ENCODE measurements at regions not wholly inside any gene's neighbourhood (a gene's known extent, or its start where the extent isn't known, plus 50 kb on each side); places are given as distances from the start of the nearest gene placed in this dataset.

GRCh38 chr4:126682250-126682649 is 950.5 kb upstream of the INTU start:
- H2AFZ ChIP-seq (ENCODE audit: low read depth, low read length): no peak overlapping the region
- no peaks in the 10 kb centered on the region for H3K4me1 ChIP-seq (ENCODE audit: control insufficient read depth, extremely low read depth, insufficient read depth, low read length)
- no peaks in the 10 kb centered on the region for H3K27me3 ChIP-seq (ENCODE audit: control insufficient read depth in 2 of 2, insufficient read depth in 2 of 2, low read length in 2 of 2)
- no peak overlapping the region for H3K4me3 ChIP-seq (replicated peaks in 1 of 3; ENCODE audit: insufficient read depth in 1 of 3, low read depth in 1 of 3, low read length in 3 of 3)
- intact Hi-C loops (cut with micrococcal nuclease): no loop called here
- H3K9ac ChIP-seq (replicated peaks; ENCODE audit: extremely low read depth, insufficient read depth, low read length): no peak overlapping the region
- no peaks in the 10 kb centered on the region for H3K9me3 ChIP-seq (replicated peaks; ENCODE audit: control insufficient read depth, insufficient read depth, low read length)
- no peak for FAIRE-seq
- no peak overlapping the region for H3K4me2 ChIP-seq (ENCODE audit: insufficient read depth, low read length)
- no peaks in the 10 kb centered on the region for H3K79me2 ChIP-seq (ENCODE audit: control insufficient read depth, insufficient read depth, low read length)
- dilution Hi-C loops (cut with MboI; ENCODE audit: extremely low pct_ligation_motif_present, low sequenced_read_pairs): no loop called here
- CTCF ChIA-PET: interaction anchor here (0.9 kb wide), 1 partner anchor 11 kb away, joined by 3 read pairs; no protein-coding TSS in a partner anchor
- BruUV-seq (replicated peaks): no TSS peak
- no peak for DNase-seq (ENCODE audit: low read depth, low spot score)
- no peak overlapping the region for H3K27ac ChIP-seq (ENCODE audit: insufficient read depth, low read depth, low read length)
- no peaks in the 10 kb centered on the region for H3K9me1 ChIP-seq (replicated peaks; ENCODE audit: control insufficient read depth, extremely low read depth, insufficient read depth, low read length)
- TF ChIP-seq POLR2A (IDR thresholded peaks at IDR 0.05; ENCODE audit: low read depth, low read length): no peak
- TF ChIP-seq, protein P1, sequence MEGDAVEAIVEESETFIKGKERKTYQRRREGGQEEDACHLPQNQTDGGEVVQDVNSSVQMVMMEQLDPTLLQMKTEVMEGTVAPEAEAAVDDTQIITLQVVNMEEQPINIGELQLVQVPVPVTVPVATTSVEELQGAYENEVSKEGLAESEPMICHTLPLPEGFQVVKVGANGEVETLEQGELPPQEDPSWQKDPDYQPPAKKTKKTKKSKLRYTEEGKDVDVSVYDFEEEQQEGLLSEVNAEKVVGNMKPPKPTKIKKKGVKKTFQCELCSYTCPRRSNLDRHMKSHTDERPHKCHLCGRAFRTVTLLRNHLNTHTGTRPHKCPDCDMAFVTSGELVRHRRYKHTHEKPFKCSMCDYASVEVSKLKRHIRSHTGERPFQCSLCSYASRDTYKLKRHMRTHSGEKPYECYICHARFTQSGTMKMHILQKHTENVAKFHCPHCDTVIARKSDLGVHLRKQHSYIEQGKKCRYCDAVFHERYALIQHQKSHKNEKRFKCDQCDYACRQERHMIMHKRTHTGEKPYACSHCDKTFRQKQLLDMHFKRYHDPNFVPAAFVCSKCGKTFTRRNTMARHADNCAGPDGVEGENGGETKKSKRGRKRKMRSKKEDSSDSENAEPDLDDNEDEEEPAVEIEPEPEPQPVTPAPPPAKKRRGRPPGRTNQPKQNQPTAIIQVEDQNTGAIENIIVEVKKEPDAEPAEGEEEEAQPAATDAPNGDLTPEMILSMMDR (IDR thresholded peaks at IDR 0.05; ENCODE audit: extremely low read depth in 1 of 2, insufficient read depth in 1 of 2, low read depth in 1 of 2, low read length in 2 of 2): no peak
- TF ChIP-seq MYC (IDR thresholded peaks at IDR 0.05; ENCODE audit: low read depth, low read length): no peak
- no peak for TF ChIP-seq FOS (IDR thresholded peaks at IDR 0.05; ENCODE audit: borderline replicate concordance, insufficient read depth, low read length)
- no peak for TF ChIP-seq GATA2 (IDR thresholded peaks at IDR 0.05; ENCODE audit: insufficient read depth, insufficient read length, low read depth, low read length)
- TF ChIP-seq, protein P2, sequence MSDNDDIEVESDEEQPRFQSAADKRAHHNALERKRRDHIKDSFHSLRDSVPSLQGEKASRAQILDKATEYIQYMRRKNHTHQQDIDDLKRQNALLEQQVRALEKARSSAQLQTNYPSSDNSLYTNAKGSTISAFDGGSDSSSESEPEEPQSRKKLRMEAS (IDR thresholded peaks at IDR 0.05; ENCODE audit: insufficient read depth, insufficient read length): no peak
- no peak for TF ChIP-seq EZH2 (IDR thresholded peaks at IDR 0.05; ENCODE audit: borderline replicate concordance, low read depth, low read length, severe bottlenecking)
- TF ChIP-seq JUN (IDR thresholded peaks at IDR 0.05; ENCODE audit: borderline replicate concordance, insufficient read depth, insufficient read length, low read depth): no peak
- POLR2A ChIA-PET: no interaction called here
- no peaks in the 10 kb centered on the region for H4K20me1 ChIP-seq (replicated peaks; ENCODE audit: control insufficient read depth, extremely low read depth, insufficient read depth, low read length)
- H3K36me3 ChIP-seq (ENCODE audit: control insufficient read depth in 2 of 2, extremely low read depth in 1 of 2, insufficient read depth in 2 of 2, low read length in 2 of 2): no peaks in the 10 kb centered on the region
